NCI-H345 (cell line): ENCODE measurements at regions not wholly inside any gene's neighbourhood (a gene's known extent, or its start where the extent isn't known, plus 50 kb on each side); places are given as distances from the start of the nearest gene placed in this dataset.
"Not testable (repeated sequence)": the region's sequence is repeated elsewhere in the genome, so short reads cannot be mapped to it uniquely, and the experiment has no call there.

ENCODE experiments used
- DNase-seq: peaks from one replicate; lab custom pipeline; 2025; lab: John Stamatoyannopoulos, UW

- DNase-seq: no peak
Measured at GRCh38 chr1:98287626-98288025, 366.8 kb upstream of the DPYD start.

- no peak for DNase-seq
Measured at GRCh38 chr1:98286656-98287055, 365.8 kb upstream of the DPYD start.

- not testable (repeated sequence) for DNase-seq
Measured at GRCh38 chr1:98285286-98285685, 364.5 kb upstream of the DPYD start.

DNA sequence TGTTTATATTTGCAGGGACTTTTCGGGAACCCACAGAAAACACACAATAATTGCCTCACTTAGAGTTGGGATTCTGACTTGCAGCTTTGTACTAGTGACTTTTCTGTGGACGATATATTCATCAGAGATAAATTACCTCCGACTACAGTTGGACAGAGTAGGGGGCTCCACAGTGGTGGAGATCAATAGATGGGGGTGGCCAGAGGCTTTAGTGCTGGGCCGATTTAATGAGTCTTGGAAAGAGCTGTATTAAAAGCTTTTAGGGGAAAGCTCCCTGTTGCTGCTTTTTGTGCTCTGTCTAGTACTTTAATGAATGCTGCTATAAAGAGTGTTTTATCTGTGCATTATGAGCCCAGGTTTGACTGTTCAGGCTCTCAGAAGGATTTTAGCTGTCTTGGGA lies 359.2 kb upstream of the DPYD start:
- no peak for DNase-seq

GRCh38 chr1:98278055-98278454 lies 357.2 kb upstream of the DPYD start:
- no peak for DNase-seq

- no peak for DNase-seq
Measured at GRCh38 chr1:98277118-98277517, 356.3 kb upstream of the DPYD start.

DNA sequence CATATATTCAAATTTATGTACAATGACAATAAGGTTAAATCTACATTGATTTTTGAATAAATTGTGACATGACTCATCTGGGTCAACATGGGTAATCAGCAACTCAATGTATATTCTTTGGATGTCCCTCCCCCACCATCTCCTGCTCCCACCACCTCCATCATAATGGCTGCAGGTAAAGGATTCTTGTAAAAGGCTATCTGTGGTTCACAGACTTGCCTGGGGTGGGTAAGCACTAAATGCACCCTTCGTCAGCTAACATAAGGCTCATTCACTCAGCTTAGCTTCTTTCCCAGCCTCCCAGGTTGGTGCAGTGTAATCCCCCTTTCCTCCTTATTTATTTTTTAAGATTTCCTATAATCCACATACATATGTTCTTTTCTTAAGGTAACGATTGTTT lies 355.7 kb upstream of the DPYD start:
- no peak for DNase-seq

GRCh38 chr1:98268316-98268715 lies 347.5 kb upstream of the DPYD start:
- no peak for DNase-seq

- no peak for DNase-seq
Measured at GRCh38 chr1:98267423-98267822, 346.6 kb upstream of the DPYD start.

GRCh38 chr1:98264727-98265126 lies 343.9 kb upstream of the DPYD start:
- DNase-seq: no peak

- no peak for DNase-seq
Measured at GRCh38 chr1:98260839-98261238, 340.0 kb upstream of the DPYD start.

GRCh38 chr1:98260412-98260811 lies 339.6 kb upstream of the DPYD start:
- no peak for DNase-seq

DNA sequence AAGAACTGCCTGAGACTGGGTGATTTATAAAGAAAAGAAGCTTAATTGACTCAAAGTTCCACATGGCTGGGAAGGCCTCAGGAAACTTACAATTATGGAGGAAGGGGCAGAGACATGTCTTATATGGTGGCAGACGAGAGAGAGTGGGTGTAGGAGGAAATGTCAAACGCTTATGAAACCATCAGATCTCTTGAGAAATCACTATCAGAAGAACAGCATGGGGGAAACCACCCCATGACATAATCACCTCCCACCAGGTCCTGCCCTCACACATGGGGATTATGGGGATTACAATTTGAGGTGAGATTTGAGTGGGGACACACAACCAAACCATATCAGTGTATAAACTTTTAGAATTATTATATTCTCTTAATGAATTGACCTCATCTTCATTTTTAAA lies 335.9 kb upstream of the DPYD start:
- DNase-seq: no peak

GRCh38 chr1:98253145-98253544 lies 332.3 kb upstream of the DPYD start:
- no peak for DNase-seq

DNA sequence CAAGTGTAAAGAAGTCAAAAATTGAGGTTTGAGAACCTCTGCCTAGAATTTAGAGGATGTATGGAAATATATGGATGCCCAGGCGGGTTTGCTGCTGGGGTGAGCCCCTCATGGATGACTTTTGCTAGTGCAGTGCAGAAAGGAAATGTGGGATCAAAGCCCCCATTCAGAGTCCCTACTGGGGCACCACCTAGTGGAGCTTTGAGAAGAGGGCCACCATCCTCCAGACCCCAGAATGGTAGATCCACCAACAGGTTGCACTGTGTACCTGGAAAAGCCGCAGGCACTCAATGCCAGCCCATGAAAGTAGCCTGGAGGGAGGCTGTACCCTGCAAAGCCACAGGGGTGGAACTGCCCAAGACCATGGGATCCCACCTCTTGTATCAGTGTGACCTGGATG lies 330.7 kb upstream of the DPYD start:
- no peak for DNase-seq

GRCh38 chr1:98232678-98233077 lies 311.8 kb upstream of the DPYD start:
- no peak for DNase-seq

DNA sequence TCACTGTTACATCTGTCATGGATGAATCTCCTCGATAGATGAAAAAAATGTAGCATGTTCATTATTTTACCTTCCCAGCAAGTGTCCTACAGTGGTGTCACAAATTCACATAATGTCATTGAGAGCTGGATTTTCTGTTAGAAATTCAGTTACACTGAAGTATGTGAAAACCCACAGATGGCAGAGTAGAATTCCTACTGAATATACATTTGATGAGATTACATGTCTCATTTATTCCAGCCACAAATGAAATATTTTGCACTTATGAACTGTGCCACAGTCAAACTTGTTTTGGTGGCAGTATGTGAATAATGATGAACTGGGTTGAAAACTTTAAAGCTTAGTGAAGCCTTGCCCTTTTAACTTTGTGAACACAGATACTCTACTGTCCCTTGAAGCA lies 301.9 kb upstream of the DPYD start:
- no peak for DNase-seq

- no peak for DNase-seq
Measured at GRCh38 chr1:98221923-98222322, 301.1 kb upstream of the DPYD start.

GRCh38 chr1:98217601-98218000 lies 296.8 kb upstream of the DPYD start:
- DNase-seq: no peak

GRCh38 chr1:98216304-98216703 lies 295.5 kb upstream of the DPYD start:
- no peak for DNase-seq

DNA sequence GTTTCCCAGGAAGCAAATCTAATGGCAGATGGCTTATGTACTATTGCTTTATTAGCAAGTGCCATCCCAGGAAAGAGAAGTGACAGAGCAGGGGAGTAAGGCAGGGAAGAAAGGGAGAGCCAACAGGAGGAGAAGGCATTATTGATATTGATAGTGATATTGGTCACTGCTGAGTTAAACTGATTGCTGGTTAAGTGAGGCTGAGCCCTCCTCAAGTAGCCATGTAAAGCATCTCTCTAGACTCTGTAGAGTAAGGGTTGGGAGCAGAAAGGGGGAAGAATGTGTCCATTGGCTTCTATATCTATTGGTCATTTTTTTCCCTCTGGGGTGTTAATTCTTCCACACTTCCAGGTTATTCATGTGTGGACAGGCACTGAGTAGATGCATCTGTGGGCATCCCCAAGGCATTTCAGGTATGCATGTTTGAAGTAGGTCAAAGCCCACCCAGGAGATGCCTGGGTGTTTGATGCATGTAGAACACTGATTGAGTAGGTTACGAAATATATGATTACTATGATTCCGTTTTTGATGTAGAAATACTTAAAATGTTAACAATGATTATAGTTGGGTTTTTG lies 290.5 kb upstream of the DPYD start:
- no peak for DNase-seq

DNA sequence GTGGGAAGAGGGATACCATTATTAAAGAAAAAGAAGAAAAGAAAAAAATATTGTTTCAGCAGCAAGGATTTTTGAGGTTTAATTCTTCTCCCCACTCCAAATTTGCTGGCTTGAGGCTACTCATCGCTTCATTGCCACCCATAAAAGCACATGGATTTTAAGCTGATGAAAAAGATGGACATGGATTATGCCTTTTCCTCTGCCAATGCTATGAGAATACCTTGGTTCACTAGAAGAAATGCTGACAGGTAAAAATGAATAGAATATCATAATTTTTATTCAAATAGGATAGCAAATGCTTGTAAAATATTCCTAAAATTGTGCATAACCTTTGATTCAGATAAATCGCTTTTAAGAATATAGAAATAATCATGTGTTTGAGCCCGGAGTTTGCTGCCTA lies 289.7 kb upstream of the DPYD start:
- no peak for DNase-seq

- DNase-seq: no peak
Measured at GRCh38 chr1:98210064-98210463, 289.2 kb upstream of the DPYD start.

- no peak for DNase-seq
Measured at GRCh38 chr1:98205291-98206017, 284.6 kb upstream of the DPYD start.
